Ovary (tissue), 3 donors: ENCODE measurements at regions not wholly inside any gene's neighbourhood (a gene's known extent, or its start where the extent isn't known, plus 50 kb on each side); places are given as distances from the start of the nearest gene placed in this dataset.

Experiments used
- CTCF ChIP-seq, 3 donors: fragments of 450-650 bp in 2 of 3; fragments of 200-600 bp in 1 of 3; IDR thresholded peaks; one replicate each; pipeline versions ENCODE4 v1.5.1 to v1.8.0; 2016 to 2022; ENCODE audit warnings: antibody characterized with exemption in 3 of 3, mild to moderate bottlenecking in 1 of 3
- POLR2A ChIP-seq: fragments of 450-650 bp; IDR thresholded peaks from one replicate; pipeline ENCODE4 v1.6.1; 2017; ENCODE audit warnings: antibody characterized with exemption, mild to moderate bottlenecking, moderate library complexity
- donor health status: DM: no; HTN: no; CAD: no.

DNA sequence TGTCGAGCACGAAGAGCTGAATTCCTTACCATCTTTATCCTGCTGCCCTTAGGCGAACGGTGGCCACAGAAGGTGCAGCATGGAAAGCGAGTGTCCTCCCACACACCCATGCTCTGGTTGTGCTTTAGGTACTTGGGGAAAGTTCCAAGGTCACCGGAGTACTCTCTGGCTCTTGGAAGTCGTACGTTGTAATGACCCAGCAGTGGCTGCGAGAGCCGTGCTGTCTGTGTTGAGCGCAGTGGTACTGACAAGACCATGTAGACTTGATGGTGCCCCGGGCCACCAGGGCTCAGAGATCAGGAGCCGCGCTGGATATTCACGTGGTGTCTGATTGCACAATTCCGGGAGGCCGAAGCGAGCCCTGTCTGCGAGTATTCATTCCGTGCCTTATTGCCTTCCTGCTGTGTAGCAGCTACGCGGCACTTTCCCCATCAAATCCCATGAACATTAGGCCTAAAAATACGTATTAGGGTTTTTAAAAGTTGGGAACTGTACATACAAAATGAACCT, 222.0 kb downstream of the ZNF516 start:
- TF ChIP-seq CTCF (IDR thresholded peaks at IDR 0.05) (no peak), POLR2A (no peak)
